ENCODE measurements at regions not wholly inside any gene's neighbourhood (a gene's known extent, or its start where the extent isn't known, plus 50 kb on each side); places are given as distances from the start of the nearest gene placed in this dataset.

DNA sequence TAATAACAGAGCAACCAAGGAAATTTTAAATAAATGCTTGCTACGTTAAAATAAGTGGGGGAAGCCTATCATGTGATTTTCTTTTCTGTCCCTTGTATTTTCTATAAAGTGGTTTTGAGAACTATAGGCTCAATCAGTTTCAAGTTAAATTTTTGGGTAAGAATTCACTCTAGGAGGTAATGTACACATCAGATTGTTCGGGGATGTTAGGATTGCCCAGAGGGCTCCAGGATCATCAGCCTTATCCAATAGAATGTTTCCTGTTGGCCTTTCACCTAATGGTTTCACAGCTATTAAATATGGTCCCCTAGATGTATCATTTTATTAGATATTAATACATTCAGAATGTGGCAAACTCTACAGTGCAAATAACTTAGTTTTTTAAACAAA is 438.4 kb upstream of the NPVF start:
- H3K4me3 ChIP-seq (ENCODE audit: low read depth, poor library complexity, severe bottlenecking) = no peak overlapping the region
- intact Hi-C loops (cut with DNase I; ENCODE audit: low total_unique reads) = no loop called here
- 81 to 90% methylated on average over 2 of the region's 2 CpGs for WGBS, 2 donors
- TF ChIP-seq POLR2A (IDR thresholded peaks at IDR 0.05) (no peak), CTCF (IDR thresholded peaks at IDR 0.05) (no peak)
- no peak for DNase-seq (ENCODE audit: low spot score in 2 of 2)

GRCh38 chr7:25669281-25669781 is 441.0 kb upstream of the NPVF start:
- intact Hi-C loops (cut with DNase I; ENCODE audit: low total_unique reads) = no loop called here
- 47 to 53% methylated on average over 4 of the region's 4 CpGs for WGBS, 2 donors
- no peak for TF ChIP-seq CTCF (IDR thresholded peaks at IDR 0.05)
- TF ChIP-seq POLR2A (IDR thresholded peaks at IDR 0.05) = no peak
- DNase-seq (ENCODE audit: low spot score in 2 of 2) = no peak
- H3K4me3 ChIP-seq (ENCODE audit: low read depth, poor library complexity, severe bottlenecking) = no peak overlapping the region

GRCh38 chr7:25669961-25670841 is 441.9 kb upstream of the NPVF start:
- 25% methylated on average over 13 of the region's 13 CpGs for WGBS, 2 donors
- H3K4me3 ChIP-seq (ENCODE audit: low read depth, poor library complexity, severe bottlenecking) = no peak overlapping the region
- TF ChIP-seq CTCF (IDR thresholded peaks at IDR 0.05) (no peak), POLR2A (IDR thresholded peaks at IDR 0.05) (no peak)
- peak; percentile 72 to 87 for DNase-seq (ENCODE audit: low spot score in 2 of 2)
- intact Hi-C loops (cut with DNase I; ENCODE audit: low total_unique reads) = no loop called here

- WGBS, 2 donors = 76 to 78% methylated on average over 10 of the region's 10 CpGs
- no peak overlapping the region for H3K4me3 ChIP-seq (ENCODE audit: low read depth, poor library complexity, severe bottlenecking)
- intact Hi-C loops (cut with DNase I; ENCODE audit: low total_unique reads) = no loop called here
- TF ChIP-seq POLR2A (IDR thresholded peaks at IDR 0.05) (no peak), CTCF (IDR thresholded peaks at IDR 0.05) (no peak)
- DNase-seq (ENCODE audit: low spot score in 2 of 2) = no peak
Measured at GRCh38 chr7:25671111-25671510, 442.8 kb upstream of the NPVF start.

GRCh38 chr7:25672496-25672895 is 444.2 kb upstream of the NPVF start:
- intact Hi-C loops (cut with DNase I; ENCODE audit: low total_unique reads) = no loop called here
- DNase-seq (ENCODE audit: low spot score in 2 of 2) = no peak
- no peak for TF ChIP-seq CTCF (IDR thresholded peaks at IDR 0.05)
- no peak for TF ChIP-seq POLR2A (IDR thresholded peaks at IDR 0.05)
- no peak overlapping the region for H3K4me3 ChIP-seq (ENCODE audit: low read depth, poor library complexity, severe bottlenecking)
- 42 to 48% methylated on average over 5 of the region's 5 CpGs for WGBS, 2 donors
